A172 (cell line): ENCODE measurements at regions not wholly inside any gene's neighbourhood (a gene's known extent, or its start where the extent isn't known, plus 50 kb on each side); places are given as distances from the start of the nearest gene placed in this dataset.

ENCODE experiments used
- DNase-seq: peaks from one replicate; pipeline ENCODE4 v3.0.0-alpha.2; 2015; ENCODE audit warnings: low spot score

DNA sequence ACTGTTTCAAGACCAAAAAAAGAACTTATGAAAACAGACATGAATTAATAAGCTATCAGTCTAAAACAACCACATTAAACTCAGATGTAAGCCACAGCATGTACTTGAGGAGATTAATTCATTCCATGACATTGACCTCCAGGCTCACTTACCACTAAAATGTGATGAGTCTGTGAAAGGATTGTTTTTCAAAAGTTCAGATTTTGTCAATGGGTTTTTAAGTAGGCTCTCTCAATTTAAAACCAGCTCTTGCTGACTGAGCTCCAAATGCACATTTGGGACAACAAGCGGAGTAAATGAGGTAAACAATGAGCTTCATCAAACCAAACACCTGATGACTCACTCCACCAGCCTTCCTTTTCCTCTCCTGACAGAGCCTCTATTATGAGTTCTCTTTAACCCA lies 197.0 kb downstream of the SIM1 start:
- peak; percentile 44 for DNase-seq

DNA sequence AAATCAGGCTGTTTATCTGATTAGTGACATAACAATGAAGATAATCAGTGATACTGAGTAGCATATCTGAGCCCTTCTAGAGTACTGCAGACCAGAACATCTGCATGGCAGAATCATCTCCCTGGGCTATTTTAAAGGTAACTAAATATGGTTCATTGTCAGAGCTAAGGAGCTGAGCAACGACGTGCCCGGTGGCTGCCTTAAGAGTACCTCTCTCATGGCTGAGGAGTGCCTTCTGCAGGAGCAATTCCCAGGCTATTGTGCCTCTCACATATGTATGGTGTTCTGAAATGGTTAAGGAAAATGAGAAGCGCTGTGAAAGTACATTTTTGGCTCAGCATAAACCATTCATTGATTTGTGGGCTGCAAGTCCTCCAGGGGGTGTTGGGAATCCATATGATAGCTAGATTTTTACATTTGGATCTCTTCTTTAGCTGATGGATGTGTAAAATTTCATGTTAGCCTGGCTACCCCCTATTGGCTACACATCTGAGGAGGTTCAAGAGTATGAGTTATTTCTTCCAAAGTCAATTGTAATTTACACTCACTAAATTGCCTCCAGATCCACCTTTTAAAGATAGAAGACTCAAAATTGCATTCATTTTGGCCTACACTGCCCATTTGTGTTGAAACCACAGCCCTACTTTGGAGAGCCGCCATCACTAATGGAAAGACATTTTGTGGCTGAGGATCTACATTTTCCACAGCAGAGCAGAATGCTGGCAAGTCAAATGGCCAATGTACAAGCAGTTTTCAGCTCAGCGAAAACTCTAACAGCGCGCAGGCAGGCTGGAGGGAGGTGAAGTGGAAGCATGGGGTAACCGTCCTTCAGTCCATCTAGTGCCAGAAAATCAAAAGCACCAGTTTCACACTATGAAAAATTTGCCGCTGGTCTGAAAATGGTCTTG lies 198.0 kb downstream of the SIM1 start:
- DNase-seq: no peak

DNA sequence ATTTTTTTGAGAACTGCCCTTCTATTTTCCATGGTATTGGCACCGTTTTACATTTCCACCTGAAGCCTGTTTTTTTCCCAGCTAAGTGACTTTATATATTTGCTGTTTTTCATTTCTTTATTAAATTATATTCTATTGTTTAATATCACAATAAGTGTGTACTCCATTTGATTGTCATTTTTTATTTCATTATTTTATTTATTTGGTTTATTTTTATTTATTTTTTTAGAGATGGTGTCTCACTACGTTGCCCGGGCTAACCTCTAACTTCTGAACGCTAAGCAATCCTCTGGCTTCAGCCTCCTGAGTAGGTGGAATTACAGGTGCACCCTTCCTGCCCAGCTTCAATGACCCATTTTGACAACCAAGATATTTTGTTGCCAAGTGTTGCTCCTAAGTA lies 202.6 kb downstream of the SIM1 start:
- no peak for DNase-seq

DNA sequence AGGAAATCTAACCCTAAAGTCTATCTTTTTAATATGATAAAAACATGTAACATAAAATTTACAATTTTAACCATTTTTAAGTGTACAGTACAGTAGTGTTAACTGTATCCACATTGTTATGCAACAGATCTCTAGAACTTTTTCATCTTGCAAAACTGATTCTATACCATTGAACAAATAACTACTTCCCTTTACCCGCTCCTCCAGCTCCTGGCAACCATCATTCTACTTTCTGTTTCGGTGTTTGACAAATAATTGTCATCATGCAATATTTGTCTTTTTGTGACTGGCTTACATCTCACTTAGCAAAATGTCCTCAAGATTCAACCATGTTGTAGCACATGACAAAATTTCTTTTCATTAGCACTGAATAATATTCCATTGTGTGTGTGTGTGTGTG lies 203.2 kb downstream of the SIM1 start:
- no peak for DNase-seq

DNA sequence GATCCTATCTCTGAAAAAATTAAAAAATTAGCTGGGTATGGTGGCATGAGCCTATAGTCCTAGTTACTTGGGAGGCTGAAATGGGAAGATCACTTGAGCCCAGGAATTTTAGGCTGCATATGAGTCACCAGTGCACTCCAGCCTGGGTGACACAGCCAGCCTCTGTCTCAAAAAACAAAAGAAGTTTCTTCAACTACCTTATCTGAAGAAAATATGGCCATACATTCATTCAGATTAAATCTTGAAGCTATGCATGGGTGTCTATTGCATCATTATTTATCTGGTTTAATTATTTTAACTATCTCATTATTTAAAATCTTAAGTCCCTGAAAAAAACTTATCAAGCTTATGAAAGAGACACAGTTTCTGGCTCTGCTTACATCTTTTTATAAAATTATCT lies 204.1 kb downstream of the SIM1 start:
- no peak for DNase-seq

DNA sequence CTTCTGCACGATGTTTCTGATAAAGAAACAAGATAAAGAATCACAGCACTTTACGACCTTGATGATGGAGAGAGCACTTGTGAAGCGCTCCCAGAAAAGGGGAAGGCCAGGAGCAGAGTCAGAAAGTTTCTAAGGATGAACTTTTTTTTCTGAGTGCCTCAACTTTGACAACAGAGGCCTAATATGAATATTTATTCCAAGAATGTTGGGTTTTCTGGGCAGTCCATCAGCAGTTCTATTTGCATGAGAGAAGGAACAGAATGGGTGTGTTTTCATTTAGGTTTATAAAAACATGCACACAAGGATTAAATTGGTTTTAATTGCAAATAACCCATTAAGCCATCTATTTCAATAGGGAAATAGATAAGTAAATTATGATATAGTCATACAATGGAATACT lies 204.9 kb downstream of the SIM1 start:
- DNase-seq: no peak

DNA sequence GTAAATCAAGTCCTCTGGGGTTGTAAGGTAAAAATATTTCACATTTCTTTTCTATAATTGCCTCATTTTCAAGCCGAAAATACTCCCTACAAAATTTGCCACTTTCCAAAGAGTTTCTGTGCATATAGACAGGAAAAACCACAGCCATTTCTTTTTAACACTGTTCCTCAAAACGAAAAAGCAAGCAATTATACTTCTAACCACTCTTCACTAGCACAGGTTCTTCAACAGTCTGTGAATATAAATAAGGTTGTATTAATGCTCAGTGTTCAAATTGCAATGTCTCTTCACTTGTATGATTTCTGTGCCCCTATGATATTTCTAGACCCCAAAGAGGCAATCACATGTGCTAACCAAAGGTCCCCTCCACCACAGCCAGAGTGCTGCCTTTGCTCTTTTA lies 206.0 kb downstream of the SIM1 start:
- DNase-seq: no peak

DNA sequence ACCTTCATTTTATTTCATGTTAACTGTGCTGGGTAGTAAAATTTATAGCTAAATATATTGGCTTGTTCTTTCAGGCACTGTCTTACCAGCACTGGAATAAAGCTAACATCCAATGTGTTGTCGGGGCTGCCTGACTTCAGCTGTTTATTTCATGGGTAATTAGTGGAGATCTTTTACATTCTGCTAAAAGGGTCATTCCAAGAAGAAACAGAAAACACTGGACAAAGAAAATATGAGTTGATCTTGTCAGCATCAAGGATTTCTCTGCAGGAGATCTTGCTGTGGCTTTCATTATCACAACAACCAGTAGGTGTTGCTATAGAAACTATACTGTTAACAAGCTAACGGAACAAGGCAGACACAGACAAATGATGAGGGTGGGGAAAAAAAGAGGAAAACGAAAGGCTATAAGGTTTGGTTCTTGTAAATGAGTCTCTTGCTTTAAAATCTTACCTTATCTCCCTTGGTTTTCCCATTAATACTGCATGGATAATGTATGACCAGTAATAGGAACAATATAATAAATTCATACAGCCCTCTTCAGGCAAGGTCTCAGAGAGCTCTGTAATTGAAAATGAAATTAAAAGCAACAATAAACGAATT lies 206.8 kb downstream of the SIM1 start:
- DNase-seq: peak; percentile 59

DNA sequence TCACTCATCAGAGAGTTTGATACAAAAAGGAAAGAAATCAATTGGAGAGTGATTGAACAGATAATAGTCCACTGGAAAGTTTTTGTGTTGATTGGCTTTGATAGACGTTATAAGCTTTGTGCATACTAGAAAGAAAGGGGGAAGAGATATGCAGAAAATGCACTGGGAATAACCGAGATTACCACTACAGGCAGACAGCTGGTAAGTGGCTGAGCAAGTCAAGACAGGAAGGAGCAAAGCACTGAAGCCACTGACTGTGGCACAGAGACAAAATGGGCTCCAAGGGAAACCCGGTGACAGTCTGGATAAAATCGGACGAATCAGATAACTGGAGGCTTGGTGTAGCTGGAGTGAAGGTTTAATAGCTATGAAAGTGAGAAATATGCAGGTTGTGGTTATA lies 209.0 kb downstream of the SIM1 start:
- no peak for DNase-seq

DNA sequence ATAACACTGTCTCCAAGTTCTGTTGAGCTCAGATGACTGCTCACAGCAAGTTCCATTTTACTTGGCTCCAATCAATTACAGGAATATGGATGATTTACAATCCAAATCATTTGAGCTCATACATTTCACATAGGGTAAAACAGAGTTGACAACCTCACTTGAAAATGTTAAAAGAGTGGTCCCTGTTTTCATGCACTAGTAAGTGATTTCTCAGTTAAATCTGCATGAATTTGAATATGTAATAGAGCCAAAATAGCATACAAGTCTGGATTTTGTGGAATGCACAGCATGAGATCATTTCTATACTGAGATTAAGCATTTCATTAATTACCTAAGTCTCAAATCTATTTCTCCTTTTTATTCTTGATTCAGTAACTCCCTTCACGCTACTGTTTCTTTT lies 217.6 kb downstream of the SIM1 start:
- no peak for DNase-seq

DNA sequence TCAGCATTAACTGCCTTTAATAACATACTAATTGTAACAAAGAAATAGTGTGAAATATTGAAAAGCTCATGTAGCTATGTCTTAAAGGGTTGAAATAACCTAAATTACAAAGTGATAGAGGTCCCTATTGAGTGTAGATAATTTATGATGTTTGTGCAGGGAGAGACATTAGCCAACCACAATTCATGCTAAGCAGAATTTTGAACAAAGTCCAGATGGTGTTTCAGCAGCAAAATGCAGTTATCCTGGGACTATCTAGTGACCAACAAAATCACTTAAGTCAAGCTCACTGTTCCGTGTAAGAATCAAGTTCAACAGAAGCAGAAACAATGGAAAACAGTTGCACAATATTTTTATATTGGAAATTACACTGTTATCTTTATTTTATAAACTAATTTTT lies 218.5 kb downstream of the SIM1 start:
- DNase-seq: no peak

DNA sequence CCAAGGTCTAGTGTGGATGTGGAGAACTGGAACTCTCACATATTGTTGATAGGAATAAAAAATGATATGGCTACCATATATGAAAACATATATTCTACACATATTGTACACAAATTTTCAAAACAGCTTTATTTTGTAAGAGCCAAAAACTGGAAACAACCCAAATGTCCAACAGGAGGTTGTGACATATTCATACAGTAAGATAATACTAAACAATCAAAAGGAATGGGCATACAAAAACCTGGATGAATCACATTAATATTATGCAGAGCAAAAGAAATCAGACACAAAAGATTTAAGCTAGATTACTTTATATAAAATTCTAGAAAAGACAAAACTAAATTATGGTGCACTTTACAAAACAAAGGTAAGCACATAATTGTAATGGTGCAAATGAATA lies 223.9 kb downstream of the SIM1 start:
- no peak for DNase-seq

DNA sequence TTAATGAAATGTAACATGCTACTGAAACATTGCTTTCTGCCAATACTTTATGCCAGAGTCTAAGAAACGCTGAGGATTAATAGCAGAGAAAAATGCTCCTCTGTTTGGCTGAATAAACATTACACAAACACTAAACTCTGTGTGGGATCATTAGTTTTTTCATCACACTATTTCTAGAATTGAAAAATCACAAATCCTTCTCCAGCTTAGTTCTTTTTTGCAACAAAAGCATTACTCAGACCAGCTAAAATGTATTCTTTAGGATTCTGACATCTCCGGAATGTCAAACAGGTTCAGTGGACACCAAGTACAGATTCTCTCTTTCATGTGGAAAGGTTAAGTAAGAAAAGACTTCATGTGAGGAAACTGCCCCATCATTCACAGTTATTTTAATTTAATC lies 226.9 kb downstream of the SIM1 start:
- no peak for DNase-seq

DNA sequence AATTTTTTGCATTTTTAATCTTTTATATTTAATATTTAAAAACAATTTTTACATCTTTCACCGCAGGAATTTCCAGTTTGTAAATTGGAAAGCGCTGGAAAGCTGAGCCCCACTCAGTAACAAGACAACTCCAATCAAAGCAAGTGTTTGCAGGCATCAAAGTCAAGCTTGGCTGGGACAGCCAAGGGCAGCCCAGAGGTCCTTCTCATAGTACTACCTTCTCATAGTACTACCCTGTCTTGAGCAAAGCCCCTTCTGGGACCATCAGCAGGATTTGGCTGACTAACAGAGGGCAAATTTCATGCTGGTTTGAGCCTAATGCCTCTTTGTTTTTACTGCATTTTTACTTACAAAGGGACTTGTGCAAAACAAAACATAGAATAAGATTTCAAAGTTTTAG lies 228.3 kb downstream of the SIM1 start:
- DNase-seq: no peak

DNA sequence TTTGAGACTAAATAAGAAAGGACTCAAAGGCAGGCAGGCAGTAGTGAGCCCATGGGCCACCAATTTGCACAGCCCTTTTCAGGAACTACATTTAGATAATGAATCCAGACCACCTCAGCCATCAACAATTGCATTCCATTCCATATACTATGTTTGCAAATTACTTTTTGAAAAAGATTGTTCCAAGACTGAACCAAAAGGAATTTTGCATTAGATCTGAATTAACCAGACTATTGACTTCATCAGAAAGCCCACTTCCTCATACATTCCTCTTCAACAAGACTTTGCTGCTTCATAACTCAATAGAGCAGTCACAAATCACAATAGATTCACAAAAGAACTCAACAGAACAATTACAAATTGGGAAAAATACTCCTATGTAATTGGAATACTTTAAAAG lies 229.1 kb downstream of the SIM1 start:
- no peak for DNase-seq

DNA sequence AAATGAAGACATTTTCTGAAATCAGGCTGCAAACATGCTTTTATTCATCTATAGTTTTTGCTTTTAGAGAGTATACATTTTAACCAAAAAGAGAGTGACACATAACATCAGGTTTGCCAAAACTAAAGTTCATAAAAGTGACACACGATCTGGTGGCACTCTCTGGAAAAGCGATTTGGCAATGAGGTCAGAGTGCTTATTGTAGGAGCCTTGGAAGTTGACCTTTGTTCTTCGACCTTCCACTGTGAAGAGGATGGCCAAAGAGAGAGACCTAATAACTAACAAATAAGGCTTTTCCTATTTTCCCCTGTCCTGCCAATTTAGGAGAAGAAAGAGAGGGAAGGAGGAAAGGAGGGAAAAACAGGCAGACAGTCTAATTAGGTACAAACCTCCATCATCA lies 230.1 kb downstream of the SIM1 start:
- no peak for DNase-seq

DNA sequence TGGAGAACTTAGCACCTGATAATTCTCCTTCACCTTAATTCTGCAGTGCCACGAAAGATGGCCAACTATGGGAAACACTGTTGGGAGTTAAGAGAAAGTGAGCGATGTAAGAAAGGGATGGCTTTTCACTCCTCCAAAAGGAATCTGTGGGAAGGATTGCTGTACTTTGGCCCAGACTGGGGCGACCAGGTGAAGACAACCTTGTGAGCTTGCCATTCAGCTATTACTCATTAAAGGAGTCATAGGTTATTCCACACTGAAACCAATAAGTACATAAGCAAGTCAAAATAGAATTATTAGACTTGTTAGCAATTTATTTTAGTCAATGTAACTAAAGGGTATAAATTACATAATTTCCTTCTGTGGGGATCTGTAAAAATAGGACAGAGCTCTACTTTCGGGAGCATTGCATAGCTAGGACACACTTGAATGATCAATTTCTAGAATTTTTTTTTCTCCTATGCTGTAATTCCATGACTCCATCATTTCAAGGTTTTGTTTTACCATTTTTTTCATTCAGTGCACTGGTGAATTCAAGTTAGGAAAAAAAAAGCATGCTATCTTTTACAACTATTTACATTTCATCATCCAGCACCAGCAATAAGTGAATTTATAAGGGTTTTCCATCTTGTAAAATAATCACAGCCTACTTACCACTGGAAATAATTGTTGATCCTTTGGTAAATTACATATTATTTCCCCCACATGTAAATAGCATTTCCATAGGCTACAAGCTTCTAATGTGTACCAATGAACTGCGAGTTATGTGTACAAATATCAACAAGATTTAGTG lies 231.7 kb downstream of the SIM1 start:
- DNase-seq: no peak

DNA sequence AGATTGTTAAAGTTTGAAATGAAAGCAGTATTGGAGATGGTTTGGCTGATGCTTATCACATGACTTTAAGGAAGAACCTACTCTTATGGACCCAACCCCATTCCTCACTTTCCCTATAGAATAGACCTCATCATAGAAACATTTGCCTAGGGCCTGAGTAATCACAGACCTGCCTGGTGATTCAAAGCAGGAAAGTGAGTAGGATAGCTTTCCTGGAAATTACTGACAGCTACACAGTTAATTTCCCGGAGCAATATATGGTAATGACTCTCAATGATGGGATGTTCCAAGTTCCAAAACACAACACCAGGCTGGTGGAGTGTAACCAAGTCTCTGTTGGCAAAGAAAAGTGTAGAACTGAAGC lies 233.8 kb downstream of the SIM1 start:
- DNase-seq: no peak

DNA sequence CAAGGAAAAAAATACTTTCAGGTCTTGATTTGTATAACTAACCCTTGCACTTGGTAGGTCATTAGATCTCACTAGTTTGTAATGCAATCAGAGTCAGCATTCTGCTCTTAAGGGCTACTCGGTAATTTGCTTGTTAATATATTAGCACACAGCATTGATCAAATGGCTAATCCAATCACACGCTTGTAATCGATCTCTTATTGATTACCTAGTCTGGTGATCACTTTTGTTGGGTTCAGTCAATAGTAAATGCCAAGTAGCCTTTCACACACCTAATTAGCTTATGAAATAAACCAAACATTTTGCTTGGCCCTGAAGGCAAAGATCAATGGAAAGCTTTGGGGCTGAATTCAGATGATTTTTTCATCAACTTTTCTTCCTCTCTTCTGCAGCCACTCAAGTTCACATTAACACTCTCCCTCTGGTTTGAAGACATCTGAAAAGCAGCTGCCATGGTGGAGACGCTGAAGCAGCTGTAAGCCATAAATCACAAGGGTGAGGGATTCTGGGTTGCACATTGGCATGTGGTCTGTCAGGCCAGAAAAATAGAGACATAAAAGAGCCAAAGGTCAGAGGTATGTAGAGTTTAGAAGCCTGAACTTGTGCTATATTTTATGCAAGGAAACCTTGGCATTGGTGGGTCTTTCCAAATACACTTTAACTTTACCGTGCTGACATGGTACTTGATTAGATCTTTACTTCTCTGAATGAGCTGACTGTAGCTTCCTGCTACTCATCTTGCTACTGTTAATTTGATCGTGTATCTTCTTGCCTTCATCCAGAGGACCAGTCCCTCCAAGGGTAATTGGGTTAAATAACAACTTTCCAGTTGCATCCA lies 234.4 kb downstream of the SIM1 start:
- DNase-seq: no peak

DNA sequence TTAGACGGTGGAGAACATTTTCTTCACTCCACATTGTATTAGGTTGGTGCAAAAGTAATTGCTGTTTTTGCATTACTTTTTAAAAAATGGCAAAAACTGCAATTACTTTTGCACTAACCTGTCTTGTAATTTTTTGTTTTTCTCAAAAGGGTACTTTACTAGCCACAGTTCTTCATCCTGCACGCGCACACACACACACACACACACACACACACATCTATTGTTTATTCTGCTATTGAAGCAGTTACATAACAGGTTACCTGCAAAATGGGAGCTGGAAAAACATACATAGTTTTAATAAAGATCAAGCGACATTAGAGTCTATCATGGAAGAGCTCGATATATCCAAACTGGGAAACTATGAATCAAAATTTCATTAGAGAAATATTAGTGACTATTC lies 235.2 kb downstream of the SIM1 start:
- no peak for DNase-seq

DNA sequence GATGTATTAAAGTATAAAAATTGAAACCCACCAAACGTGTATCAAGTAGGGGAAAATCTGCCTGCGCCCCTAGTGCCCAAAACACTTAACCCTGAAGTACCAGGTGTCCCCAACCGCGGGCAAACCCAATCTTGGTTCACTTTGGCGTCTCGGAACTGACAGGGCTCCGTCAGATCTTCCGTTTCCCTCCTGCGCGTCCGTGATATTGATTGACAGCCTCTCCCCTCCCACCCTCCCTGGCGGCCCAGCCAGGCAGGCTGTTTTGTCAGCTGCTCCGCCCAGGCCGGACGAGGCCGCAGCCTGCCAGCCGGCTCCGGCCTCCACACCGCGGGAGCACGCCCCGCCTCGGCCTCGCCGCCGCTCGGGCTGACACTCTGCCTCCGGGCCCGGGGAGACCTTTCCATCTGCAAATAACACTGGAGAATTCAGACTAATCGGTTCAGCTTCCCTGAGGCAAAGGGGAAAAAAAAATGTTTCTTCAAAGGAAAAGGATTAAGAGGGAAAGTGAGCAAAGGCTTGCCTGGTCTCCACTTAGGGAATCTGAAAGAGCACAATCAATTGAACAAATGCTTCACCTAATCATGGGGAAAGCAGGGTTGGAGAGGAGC lies 234.9 kb upstream of the MCHR2 start:
- peak; percentile 37 for DNase-seq

DNA sequence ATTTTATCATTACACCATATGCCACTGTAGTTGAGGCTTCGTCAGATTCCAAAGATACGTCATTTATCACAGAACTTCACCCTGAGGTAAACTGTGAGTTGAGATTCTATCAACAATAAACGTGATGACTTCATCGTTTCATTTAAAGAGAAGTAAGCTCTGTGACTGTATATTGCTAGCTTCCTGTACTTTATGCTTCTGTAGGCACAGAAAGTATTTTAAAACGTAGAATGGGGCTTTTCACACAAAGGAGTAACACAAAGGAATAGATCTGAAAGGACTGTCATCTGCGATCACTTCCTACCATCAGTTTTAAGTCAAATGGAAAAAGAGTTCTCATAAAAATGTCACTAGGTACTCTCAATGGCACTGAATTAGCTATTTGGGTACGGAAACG lies 234.4 kb upstream of the MCHR2 start:
- DNase-seq: no peak
